ENCODE measurements at regions not wholly inside any gene's neighbourhood (a gene's known extent, or its start where the extent isn't known, plus 50 kb on each side); places are given as distances from the start of the nearest gene placed in this dataset.

- Mint-ChIP-seq H3K36me3 (ENCODE audit: low read depth, unreplicated experiment) (no peaks in the 10 kb centered on the region), H3K4me1 (ENCODE audit: unreplicated experiment) (peaks cover 2% of the 10 kb centered on the region), H3K9me3 (ENCODE audit: unreplicated experiment) (no peaks in the 10 kb centered on the region), H3K27me3 (ENCODE audit: unreplicated experiment) (no peaks in the 10 kb centered on the region), H3K4me3 (ENCODE audit: unreplicated experiment) (no peak overlapping the region), H3K27ac (ENCODE audit: unreplicated experiment) (no peak overlapping the region)
- no peak for TF ChIP-seq CTCF (IDR thresholded peaks at IDR 0.05; ENCODE audit: unreplicated experiment)
- DNase-seq (ENCODE audit: low spot score) = no peak
Measured at GRCh38 chr9:13970018-13970417, 343.9 kb downstream of the NFIB start.

GRCh38 chr9:13967438-13967837, 346.5 kb downstream of the NFIB start:
- Mint-ChIP-seq H3K27ac (ENCODE audit: unreplicated experiment) (no peak overlapping the region), H3K36me3 (ENCODE audit: low read depth, unreplicated experiment) (no peaks in the 10 kb centered on the region), H3K9me3 (ENCODE audit: unreplicated experiment) (no peaks in the 10 kb centered on the region), H3K4me3 (ENCODE audit: unreplicated experiment) (no peak overlapping the region), H3K27me3 (ENCODE audit: unreplicated experiment) (peaks cover 2% of the 10 kb centered on the region), H3K4me1 (ENCODE audit: unreplicated experiment) (no peaks in the 10 kb centered on the region)
- no peak for DNase-seq (ENCODE audit: low spot score)
- no peak for TF ChIP-seq CTCF (IDR thresholded peaks at IDR 0.05; ENCODE audit: unreplicated experiment)

- TF ChIP-seq CTCF (IDR thresholded peaks at IDR 0.05; ENCODE audit: unreplicated experiment) = no peak
- no peak for DNase-seq (ENCODE audit: low spot score)
Measured at GRCh38 chr9:13967011-13967410, 346.9 kb downstream of the NFIB start.

GRCh38 chr9:13963005-13963653, 350.8 kb downstream of the NFIB start:
- Mint-ChIP-seq H3K27me3 (ENCODE audit: unreplicated experiment) (peaks cover 2% of the 10 kb centered on the region), H3K4me3 (ENCODE audit: unreplicated experiment) (no peak overlapping the region), H3K9me3 (ENCODE audit: unreplicated experiment) (no peaks in the 10 kb centered on the region), H3K27ac (ENCODE audit: unreplicated experiment) (no peak overlapping the region), H3K36me3 (ENCODE audit: low read depth, unreplicated experiment) (no peaks in the 10 kb centered on the region), H3K4me1 (ENCODE audit: unreplicated experiment) (peaks cover 10% of the 10 kb centered on the region)
- no peak for TF ChIP-seq CTCF (IDR thresholded peaks at IDR 0.05; ENCODE audit: unreplicated experiment)
- DNase-seq (ENCODE audit: low spot score) = no peak

More at GRCh38 chr9:13967011-13967410, 346.9 kb downstream of the NFIB start:
- Mint-ChIP-seq H3K27me3 (ENCODE audit: unreplicated experiment) (peaks cover 2% of the 10 kb centered on the region), H3K9me3 (ENCODE audit: unreplicated experiment) (no peaks in the 10 kb centered on the region), H3K36me3 (ENCODE audit: low read depth, unreplicated experiment) (no peaks in the 10 kb centered on the region), H3K4me1 (ENCODE audit: unreplicated experiment) (peaks cover 2% of the 10 kb centered on the region), H3K4me3 (ENCODE audit: unreplicated experiment) (no peak overlapping the region), H3K27ac (ENCODE audit: unreplicated experiment) (no peak overlapping the region)

- H3K27ac Mint-ChIP-seq (ENCODE audit: unreplicated experiment) = no peak overlapping the region
- no peak for TF ChIP-seq CTCF (IDR thresholded peaks at IDR 0.05; ENCODE audit: unreplicated experiment)
- H3K4me1 Mint-ChIP-seq (ENCODE audit: unreplicated experiment) = peaks cover 10% of the 10 kb centered on the region
- peaks cover 2% of the 10 kb centered on the region for H3K27me3 Mint-ChIP-seq (ENCODE audit: unreplicated experiment)
- no peaks in the 10 kb centered on the region for H3K9me3 Mint-ChIP-seq (ENCODE audit: unreplicated experiment)
- no peak for DNase-seq (ENCODE audit: low spot score)
- no peaks in the 10 kb centered on the region for H3K36me3 Mint-ChIP-seq (ENCODE audit: low read depth, unreplicated experiment)
- H3K4me3 Mint-ChIP-seq (ENCODE audit: unreplicated experiment) = no peak overlapping the region
Measured at GRCh38 chr9:13962006-13962405, 351.9 kb downstream of the NFIB start.

Measured in endothelial cell (in vitro differentiated cells).